ENCODE measurements at regions not wholly inside any gene's neighbourhood (a gene's known extent, or its start where the extent isn't known, plus 50 kb on each side); places are given as distances from the start of the nearest gene placed in this dataset.

DNA sequence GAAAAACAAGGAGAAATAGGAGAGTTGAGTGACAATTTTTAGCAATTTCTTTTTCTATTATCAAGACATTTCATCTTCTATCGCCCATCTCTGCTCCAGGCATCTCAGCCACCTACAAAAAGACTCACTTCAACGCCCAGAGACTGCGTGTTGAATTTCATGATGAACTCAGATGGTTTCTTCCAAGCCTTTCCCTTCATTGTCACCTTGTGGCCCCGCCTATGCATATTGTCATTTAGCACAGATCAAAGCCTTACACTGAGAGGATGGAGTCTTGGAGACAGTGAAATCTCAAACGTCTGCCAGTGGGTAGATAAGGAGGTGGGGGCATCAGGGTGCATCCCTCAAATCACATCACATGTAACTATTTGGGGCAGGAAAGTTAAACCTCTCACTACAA lies 319.4 kb downstream of the SIPA1L2 start:
- Histone ChIP-seq H3K4me3 (no peak overlapping the region), H3K27me3 (no peaks in the 10 kb centered on the region), H3K36me3 (no peaks in the 10 kb centered on the region), H3K9me3 (peaks cover 0 to 9% (median 0%) of the 10 kb centered on the region in 4 donors), H3K4me1 (peaks cover 0 to 21% (median 0%) of the 10 kb centered on the region in 4 donors), H3K27ac (no peak overlapping the region)
- DNase-seq (ENCODE audit: low spot score in 2 of 2), result no peak
- TF ChIP-seq, protein P1, sequence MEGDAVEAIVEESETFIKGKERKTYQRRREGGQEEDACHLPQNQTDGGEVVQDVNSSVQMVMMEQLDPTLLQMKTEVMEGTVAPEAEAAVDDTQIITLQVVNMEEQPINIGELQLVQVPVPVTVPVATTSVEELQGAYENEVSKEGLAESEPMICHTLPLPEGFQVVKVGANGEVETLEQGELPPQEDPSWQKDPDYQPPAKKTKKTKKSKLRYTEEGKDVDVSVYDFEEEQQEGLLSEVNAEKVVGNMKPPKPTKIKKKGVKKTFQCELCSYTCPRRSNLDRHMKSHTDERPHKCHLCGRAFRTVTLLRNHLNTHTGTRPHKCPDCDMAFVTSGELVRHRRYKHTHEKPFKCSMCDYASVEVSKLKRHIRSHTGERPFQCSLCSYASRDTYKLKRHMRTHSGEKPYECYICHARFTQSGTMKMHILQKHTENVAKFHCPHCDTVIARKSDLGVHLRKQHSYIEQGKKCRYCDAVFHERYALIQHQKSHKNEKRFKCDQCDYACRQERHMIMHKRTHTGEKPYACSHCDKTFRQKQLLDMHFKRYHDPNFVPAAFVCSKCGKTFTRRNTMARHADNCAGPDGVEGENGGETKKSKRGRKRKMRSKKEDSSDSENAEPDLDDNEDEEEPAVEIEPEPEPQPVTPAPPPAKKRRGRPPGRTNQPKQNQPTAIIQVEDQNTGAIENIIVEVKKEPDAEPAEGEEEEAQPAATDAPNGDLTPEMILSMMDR (IDR thresholded peaks at IDR 0.05), result no peak
- TF ChIP-seq EP300 (IDR thresholded peaks at IDR 0.05) (no peak), POLR2A (IDR thresholded peaks at IDR 0.05) (no peak)
- 78 to 83% methylated on average over 5 of the region's 5 CpGs for WGBS, 2 donors

- Histone ChIP-seq H3K4me3 (no peak overlapping the region), H3K27ac (no peak overlapping the region), H3K27me3 (no peaks in the 10 kb centered on the region), H3K9me3 (peaks cover 0 to 6% (median 0%) of the 10 kb centered on the region in 4 donors), H3K36me3 (no peaks in the 10 kb centered on the region), H3K4me1 (peaks cover 0 to 21% (median 0%) of the 10 kb centered on the region in 4 donors)
- TF ChIP-seq POLR2A (IDR thresholded peaks at IDR 0.05), result no peak
- TF ChIP-seq, protein P1 (IDR thresholded peaks at IDR 0.05), result no peak
- no peak for TF ChIP-seq EP300 (IDR thresholded peaks at IDR 0.05)
- DNase-seq (ENCODE audit: low spot score in 2 of 2), result no peak
- 72 to 81% methylated on average over 3 of the region's 3 CpGs for WGBS, 2 donors
These were observed 321.3 kb downstream of the SIPA1L2 start for GRCh38 chr1:232308616-232309015.

GRCh38 chr1:232307296-232308017 lies 322.5 kb downstream of the SIPA1L2 start:
- peaks cover 0 to 21% (median 0%) of the 10 kb centered on the region in 4 donors for H3K4me1 ChIP-seq
- H3K27ac ChIP-seq, result peak overlapping the region in 1 of 4 donors; percentile 16
- TF ChIP-seq, protein P1 (IDR thresholded peaks at IDR 0.05), result no peak
- TF ChIP-seq EP300 (IDR thresholded peaks at IDR 0.05) (no peak), POLR2A (IDR thresholded peaks at IDR 0.05) (no peak)
- H3K4me3 ChIP-seq, result no peak overlapping the region
- no peaks in the 10 kb centered on the region for H3K36me3 ChIP-seq
- WGBS, 2 donors, result 41 to 55% methylated on average over 5 of the region's 5 CpGs
- no peak for DNase-seq (ENCODE audit: low spot score in 2 of 2)
- H3K9me3 ChIP-seq, result no peaks in the 10 kb centered on the region
- H3K27me3 ChIP-seq, result no peaks in the 10 kb centered on the region

GRCh38 chr1:232306269-232306961 lies 323.5 kb downstream of the SIPA1L2 start:
- peaks cover 0 to 21% (median 0%) of the 10 kb centered on the region in 4 donors for H3K4me1 ChIP-seq
- H3K36me3 ChIP-seq, result no peaks in the 10 kb centered on the region
- peak overlapping the region in 2 of 4 donors; percentile 15 to 59 for H3K27ac ChIP-seq
- no peak overlapping the region for H3K4me3 ChIP-seq
- H3K27me3 ChIP-seq, result no peaks in the 10 kb centered on the region
- DNase-seq (ENCODE audit: low spot score in 2 of 2), result no peak
- TF ChIP-seq, protein P1 (IDR thresholded peaks at IDR 0.05), result peak in 3 of 5 experiments; percentile 11 to 19 (median 14)
- no peak for TF ChIP-seq POLR2A (IDR thresholded peaks at IDR 0.05)
- WGBS, 2 donors, result 49 to 54% methylated on average over 8 of the region's 8 CpGs
- no peaks in the 10 kb centered on the region for H3K9me3 ChIP-seq

- H3K4me3 ChIP-seq, result no peak overlapping the region
- H3K4me1 ChIP-seq, result peaks cover 0 to 21% (median 0%) of the 10 kb centered on the region in 4 donors
- DNase-seq (ENCODE audit: low spot score in 2 of 2), result no peak
- no peaks in the 10 kb centered on the region for H3K9me3 ChIP-seq
- WGBS, 2 donors, result 83 to 84% methylated on average over 4 of the region's 4 CpGs
- H3K27ac ChIP-seq, result no peak overlapping the region
- no peaks in the 10 kb centered on the region for H3K36me3 ChIP-seq
- TF ChIP-seq, protein P1 (IDR thresholded peaks at IDR 0.05), result no peak
- no peak for TF ChIP-seq EP300 (IDR thresholded peaks at IDR 0.05)
- TF ChIP-seq POLR2A (IDR thresholded peaks at IDR 0.05), result no peak
- no peaks in the 10 kb centered on the region for H3K27me3 ChIP-seq
These were observed 324.9 kb downstream of the SIPA1L2 start for GRCh38 chr1:232305050-232305449.
